HG03378 (cell line): ENCODE measurements at regions not wholly inside any gene's neighbourhood (a gene's known extent, or its start where the extent isn't known, plus 50 kb on each side); places are given as distances from the start of the nearest gene placed in this dataset.
"Not testable (repeated sequence)": the region's sequence is repeated elsewhere in the genome, so short reads cannot be mapped to it uniquely, and the experiment has no call there.

Experiments
- ATAC-seq: cut with Tn5 transposase; IDR thresholded peaks from one replicate; pipeline ENCODE4 v1.9.1; 2021; ENCODE audit warnings: mild to moderate bottlenecking, moderate library complexity; ENCODE audit not compliant: unreplicated experiment

DNA sequence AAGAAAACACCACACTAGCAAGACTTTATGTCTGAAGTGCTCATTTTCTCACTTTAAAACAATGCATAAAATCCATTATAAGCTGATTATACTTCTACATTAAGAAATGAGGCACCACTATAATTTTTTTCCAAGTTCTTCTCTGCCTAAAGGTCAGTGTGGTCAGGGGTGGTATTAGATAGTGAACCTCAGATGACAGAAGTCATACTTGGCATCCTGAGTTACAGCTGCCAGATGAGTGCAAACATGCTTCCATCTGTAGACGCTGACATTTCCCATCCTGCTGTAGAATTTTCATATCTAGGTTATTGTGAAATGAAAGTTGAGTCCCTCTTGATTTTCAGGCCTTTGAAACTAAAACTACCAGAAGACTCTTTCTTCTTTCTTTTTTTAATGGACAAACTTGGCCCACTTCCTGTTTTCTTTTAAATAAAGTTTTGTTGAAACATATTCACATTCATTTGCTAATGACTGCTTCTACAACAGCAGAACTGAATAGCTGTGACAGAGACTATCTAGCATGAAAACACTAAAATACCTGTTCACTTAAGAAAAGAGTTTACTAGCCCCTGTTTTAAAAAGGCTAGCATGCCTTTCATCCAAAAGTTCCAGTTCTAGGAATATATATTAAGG lies 900.8 kb downstream of the XPNPEP1 start:
- ATAC-seq, result no peak

DNA sequence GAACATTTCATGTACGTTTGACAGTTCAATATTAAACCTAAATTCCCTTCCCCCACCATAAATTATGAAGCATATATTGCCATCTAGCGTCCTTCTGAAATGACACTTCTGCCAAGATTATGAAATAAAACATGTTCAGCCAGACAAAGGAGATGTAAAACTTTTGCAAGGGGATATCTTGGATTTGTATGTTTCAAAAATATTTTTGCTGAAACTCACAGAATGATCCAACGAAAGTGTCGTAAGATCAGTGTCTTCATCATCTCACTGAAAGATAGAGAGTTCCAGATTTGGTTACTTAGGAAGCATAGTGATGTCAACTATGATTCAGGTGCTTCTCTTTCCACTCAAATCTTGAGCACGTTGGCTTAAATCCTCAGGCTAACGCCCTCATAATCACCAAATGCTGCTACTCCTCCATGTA lies 904.3 kb downstream of the XPNPEP1 start:
- ATAC-seq, result no peak

DNA sequence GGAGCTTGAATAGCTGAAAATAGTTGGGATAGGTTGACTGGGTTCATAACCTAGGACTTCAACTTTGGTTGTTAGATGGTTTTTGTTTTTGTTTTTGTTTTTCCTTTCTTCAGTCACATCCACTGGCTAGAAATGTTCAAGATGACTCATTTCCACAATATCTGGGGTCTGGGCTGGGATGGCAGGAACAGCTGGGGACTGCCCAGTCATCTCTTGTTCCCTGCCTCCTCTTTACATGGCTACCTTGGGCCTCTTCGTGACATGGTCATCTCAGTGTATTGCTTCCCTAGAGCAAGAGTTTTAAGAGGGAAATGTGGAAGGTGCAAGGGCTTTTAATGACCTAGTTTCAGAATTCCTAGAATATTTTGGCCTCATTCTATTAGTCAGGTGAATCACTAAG lies 915.8 kb downstream of the XPNPEP1 start:
- no peak for ATAC-seq

DNA sequence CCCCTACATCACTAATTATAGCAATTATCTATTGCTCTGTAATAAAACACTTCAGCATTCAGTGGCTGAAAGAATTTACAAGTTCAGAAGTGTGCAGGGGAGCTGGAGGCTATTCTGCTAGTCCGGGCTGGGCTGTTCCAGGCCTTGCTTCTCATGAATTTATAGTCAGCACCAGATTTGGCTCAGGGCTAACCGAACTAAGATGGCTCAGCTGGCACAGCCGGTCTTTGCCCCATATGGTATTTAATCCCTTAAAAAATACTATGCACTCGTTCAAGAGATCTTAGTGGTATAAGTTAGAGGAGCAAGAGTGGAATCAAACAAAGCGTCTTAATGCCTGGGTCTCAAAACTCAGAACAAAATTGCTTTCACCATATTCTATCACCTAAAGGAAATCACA lies 932.9 kb downstream of the XPNPEP1 start:
- no peak for ATAC-seq

DNA sequence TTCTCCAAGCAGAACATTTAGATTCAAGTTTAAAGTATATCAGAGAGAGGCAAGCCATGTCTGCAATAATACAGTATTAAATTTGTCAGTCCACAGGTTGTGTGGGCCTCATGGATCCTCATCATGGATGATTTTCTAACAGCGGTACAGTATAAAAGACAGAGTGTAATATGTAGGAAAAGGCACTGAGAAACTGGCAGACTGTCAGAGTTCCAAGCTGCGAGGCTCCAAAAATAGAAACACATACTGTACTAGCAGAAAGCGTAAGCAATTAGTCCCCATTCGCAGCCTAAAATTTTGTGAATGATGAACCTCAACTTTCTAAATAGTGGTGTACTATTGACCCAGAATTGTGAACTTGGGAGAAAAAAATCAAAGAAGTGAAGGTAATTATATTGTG lies 933.3 kb downstream of the XPNPEP1 start:
- no peak for ATAC-seq

DNA sequence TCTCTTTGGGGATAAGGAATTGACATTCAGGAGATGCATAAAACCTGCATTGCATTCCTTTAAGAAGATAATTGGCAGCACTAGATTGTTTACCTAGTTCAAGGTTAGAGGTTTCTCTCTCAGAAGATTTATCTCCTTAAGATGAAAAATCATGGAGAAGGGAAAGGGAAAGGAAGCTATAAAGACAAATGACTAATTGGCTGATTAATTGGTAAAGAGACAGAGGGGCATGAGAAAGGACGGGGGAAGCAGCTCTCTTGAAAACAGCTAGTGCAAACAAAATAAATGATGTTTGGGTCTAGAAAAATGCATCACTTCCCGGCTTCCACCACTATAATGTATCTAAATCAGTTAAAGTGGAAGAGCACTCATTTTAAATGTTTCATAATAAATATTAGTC lies 941.2 kb downstream of the XPNPEP1 start:
- ATAC-seq, result no peak

DNA sequence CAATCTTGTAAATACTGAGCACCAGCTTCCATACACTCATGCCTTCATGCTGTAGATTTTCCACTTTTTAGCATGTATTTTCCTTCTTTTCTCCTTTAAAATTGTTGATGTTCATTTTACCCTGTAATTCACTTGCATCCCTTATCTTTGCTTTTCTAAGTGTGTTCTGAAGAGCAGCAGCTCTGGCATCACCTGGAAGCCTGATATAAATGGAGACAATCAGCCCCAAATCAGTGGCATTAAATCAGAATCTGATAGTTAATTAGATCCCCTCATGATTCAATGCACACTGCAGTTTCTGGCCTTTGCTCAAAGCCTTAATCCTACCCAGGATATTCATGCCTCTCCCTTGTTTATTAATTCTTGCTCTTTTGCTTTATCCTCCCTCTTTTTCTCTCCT lies 942.4 kb downstream of the XPNPEP1 start:
- ATAC-seq, result no peak

DNA sequence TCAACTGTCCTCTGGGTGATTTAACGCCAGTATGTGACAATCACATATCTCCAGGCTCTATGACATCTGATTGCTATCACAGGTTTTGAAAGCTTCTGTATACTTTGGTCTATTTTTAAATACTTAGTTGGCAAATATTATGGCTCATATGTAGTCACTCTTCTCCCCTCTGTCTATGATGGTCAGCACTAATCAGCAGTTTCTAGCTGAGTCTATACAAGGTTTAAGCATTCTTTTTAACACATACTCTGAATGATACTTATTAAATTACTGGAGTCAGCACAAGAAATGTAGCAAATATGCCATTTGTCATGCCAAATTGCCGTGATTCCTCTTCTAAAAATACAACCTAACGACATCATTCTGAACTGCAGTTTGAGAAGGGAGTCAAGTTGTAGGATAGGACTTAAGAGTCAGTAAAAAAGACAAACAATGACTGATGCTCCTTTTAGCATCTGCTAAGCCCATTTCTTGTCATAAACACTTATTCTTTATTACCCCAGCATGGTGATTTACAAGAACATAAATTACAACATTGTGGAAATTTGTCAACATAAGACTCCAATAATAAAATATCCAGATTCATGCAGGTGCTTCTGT lies 947.8 kb downstream of the XPNPEP1 start:
- no peak for ATAC-seq

DNA sequence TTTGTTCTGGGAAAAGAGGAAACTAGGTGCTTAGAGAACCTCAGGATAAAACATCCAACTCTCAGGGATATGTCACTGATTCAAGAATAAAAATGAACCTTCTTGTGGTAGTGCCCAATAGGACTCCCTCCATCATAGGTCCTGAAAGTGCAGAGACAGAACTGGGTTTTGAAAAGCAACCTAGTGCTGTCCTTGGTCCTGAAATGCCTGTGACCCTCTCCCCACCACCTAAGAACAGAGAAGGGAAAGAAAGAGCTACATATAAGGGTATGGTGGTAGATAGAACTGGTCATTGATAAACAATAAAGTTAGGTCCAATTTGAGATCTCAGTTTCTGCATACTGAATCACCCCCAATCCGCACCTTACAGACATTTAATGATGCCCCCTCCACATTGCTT lies 953.3 kb downstream of the XPNPEP1 start:
- no peak for ATAC-seq

DNA sequence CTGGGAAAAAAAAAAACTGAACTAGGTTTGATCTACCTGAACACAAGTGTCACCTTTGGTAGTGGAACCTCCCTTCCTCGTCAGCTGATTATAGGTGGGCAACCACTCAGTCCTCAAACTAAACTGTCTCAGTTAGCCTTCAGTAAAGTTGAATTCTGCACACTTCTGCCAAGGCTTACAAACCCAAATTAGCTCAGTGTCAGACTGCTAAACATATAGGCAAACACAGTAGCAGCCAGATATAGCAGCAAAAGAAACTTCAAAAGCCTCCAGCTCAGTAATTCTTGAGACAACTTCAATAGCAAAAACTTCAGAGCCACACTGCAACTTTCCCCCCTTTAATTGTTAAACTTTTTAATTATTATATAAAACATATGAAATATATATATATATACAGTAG lies 956.9 kb downstream of the XPNPEP1 start:
- no peak for ATAC-seq

DNA sequence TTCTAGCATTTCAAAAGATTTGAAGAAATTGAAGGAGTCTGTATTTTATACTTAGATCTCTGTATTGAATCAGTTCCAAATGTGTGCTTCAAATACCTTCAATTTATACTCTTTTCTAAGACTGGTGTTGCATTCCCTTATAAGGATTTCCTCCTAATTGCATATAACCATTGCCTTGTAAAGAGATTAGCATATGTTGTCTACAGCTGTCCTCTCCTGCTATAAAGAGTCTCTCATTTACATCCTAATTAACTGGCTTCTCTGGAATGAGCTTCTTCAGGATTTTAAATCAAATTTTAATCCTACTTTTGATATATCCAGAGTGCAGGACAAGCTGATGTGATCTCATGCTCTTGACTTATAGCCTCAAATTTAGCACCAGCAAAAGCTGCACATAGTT lies 957.3 kb downstream of the XPNPEP1 start:
- ATAC-seq, result no peak

DNA sequence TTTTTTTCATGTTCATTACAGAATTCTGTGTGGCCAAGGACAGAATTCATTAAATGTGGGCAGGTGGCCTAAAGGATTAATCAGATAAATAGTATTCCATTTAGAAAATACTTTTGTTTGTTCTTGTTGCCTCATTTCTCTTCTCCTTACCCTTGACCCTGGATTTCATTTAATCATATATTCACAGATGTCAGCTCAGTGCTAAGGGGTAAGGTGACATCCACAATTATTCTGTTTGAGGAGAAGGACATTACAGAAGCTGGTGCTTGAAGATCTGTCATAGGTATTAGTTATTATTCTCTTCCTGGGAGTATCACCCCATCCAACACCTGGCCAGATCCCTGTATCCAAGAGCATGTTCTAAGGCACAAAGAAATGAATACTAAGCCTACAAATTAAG lies 961.1 kb downstream of the XPNPEP1 start:
- ATAC-seq, result no peak

DNA sequence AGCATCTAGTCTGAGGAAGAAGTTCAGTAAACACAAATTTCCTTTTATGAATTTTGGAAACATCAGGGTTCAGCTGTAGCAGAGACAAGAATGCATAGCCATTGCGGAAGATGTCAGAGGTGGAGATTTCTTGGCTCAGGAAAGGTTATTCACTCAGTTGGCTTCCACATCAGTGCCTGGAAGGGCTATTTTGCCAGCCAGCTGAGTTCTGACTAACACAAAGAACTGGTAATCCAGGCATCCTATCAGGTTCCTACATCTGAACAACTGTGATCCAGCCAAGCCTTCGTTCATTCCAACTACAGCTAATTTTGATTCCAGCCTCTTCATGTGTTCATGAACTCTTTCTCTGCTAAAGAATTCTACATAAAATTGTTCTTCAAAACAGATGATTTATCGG lies 965.6 kb downstream of the XPNPEP1 start:
- no peak for ATAC-seq

DNA sequence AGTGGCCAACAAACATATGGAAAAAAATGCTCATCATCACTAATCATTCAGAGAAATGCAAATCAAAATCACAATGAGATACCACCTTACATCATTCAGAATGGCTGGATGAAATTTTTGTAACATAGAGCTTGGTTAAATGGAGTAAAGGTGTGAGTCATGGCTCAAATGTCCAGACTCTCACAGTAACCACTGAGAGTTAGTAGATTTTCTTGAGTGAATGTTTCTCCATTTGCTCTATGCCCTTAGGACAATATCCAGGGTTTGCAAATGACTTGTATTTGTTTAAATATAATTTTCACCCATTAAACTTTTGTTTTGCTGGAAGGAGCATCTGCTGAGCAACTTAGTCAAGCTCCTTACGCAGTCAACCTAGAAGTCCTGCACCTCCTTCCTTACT lies 967.2 kb downstream of the XPNPEP1 start:
- ATAC-seq, result no peak

DNA sequence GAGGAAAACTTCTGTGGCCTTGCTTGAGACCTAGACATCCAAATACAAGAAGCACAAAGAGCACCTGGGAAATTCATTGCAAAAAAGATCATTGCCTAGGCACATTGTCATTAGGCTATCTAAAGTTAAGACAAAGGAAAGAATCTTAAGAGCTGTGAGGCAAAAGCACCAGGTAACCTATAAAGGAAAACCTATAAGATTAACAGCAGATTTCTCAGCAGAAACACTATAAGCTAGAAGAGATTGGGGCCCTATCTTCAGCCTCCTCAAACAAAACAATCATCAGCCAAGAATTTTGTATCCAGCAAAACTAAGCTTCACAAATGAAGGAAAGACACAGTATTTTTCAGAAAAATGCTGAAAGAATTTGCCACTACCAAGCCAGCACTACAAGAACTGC lies 1003.3 kb downstream of the XPNPEP1 start:
- not testable (repeated sequence) for ATAC-seq

DNA sequence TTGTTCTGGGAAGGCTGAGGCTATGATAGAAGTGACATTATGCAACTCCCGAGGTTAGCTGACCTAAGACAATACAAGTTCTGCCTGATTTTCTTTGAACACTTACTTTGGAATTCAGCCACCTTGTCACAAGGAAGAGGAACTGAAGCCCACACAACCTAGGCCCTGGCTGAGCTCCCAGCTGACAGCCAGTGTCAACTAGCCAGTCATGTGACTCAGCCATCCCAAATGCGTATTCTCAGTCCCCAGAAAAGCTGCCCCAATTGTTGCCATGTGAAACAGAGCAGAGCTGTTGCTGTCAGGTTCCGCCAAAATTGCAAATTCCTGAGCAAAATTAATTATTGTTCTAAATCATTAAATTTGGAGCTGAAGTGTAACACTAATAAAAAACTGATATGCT lies 1010.0 kb downstream of the XPNPEP1 start:
- no peak for ATAC-seq

DNA sequence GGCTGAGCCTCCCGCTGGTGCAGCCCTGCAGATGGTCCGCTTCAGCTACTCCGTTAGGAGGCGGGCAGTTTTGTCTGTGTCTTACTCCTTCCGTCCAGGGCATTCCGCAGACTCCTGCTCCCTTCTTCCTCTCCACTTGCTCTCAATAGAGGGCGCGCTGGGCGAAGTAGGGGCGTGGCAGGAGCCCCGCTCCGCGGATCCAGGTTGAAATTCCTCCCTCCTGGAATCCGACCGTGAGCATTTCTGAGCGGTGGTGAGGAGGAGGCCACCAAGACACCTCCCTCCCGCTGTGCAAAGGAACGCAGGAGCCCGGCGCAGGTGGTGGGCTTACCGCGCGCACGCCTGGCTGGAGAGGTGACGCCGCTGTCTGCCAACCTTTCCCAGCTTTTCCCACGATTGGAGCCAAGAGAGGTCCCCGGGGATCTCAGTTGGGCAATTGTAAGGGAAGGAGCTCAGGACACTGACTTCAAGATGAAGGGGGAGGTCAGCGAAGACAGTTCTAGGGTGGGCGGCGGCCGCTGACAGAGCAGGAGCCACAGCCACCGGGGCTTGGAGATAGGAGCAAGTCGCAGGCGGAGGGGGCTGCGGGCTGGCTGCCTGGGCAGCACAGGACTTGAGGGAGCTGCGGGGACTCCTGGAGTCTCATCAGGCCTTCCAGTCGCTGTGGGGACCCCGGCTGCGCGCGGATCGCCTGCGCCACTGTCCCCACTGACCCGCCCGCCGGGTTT lies 1011.3 kb downstream of the XPNPEP1 start:
- no peak for ATAC-seq

DNA sequence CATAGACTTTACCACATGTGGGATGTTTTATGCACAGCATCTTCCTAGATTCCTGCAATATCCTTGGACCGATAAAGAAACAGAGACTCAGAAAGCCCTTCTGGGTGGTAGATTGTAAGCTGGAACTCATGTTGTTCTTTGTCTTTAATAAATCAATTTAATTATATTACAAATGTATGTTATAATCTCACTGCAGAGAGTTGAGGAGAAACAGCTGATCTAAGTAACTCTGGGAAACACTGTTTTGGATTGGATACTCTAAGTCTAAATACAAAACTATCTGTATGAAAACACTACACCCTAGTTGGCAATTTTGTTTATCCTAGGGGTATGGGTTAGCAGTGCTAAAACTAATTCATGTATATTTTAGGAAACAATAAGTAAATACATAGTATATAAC lies 1015.2 kb downstream of the XPNPEP1 start:
- ATAC-seq, result no peak

DNA sequence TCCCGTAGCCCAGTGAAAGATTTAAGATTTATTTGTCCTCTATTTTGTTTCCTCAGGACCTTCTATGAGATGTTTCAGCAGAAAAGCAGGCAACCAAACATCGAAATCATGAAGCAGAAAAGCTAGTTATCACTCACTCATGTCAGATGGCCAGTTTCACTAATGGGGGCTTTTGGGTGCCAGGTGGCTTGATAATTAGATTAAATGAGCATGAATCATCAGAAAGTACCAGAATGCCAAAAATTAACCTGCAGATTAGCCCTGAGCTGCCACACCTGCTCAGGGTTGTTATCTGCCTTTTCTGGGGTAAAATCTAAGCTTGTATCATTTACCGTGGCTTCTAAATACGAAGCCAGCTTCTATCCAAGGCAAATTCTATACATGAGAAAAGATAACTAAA lies 1017.5 kb downstream of the XPNPEP1 start:
- no peak for ATAC-seq

DNA sequence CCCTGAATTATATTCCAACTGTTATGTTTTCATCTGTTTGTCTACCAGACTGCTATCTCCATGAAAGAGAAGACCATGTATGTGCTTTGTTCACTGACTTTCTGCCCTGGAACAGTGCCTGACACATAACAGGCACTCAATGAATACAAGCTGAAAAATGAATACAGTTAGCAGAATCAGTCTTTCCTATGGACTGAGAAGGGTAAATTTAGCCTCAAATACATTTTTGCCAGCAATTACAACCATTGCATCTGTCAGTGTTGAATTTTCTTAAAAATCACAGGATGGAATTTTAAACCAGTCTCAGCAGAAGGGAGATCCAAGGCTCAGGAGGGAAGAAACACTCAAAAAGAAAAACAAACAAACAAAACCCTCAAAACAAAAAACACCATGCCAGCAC lies 1018.1 kb downstream of the XPNPEP1 start:
- no peak for ATAC-seq

DNA sequence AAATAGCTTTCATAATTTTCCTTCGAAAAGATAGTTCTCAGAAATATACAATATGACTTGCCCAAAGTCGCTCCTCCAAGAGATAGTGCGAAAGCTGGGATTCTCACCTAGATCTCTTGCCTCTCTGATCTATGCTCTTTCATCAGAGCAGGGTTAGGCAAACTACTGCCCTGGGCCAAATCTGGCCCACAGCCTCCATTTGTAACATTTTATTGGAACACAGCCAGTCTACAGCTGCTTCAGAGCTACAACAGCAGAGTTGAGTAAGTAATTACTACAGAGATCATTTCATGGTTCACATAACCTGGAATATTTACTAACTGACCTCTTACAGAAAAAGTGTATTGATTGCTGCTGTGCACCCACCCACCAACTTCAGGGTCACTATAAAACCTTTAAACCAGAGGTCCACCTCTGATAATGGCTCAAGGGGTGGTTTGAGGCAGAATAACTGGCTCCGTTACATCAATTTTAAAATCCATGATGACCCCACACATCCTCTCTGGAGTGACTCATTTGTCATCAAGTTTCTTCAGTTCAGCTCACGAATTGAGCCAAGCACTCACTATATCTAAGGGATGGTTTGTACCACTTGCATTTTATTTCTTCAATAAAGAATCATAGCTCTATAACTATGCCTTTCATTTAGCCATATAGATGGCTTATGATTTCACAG lies 1019.0 kb downstream of the XPNPEP1 start:
- ATAC-seq, result no peak
